HepG2 (cell line): ENCODE measurements at regions not wholly inside any gene's neighbourhood (a gene's known extent, or its start where the extent isn't known, plus 50 kb on each side); places are given as distances from the start of the nearest gene placed in this dataset.

Experiments
- ATAC-seq: fragments of 200-7000 bp; cut with Tn5 transposase; 3 replicates; pipeline ENCODE4 v1.9.1; 2020; ENCODE audit warnings: mild to moderate bottlenecking, moderate library complexity
- BruUV-seq: library from RNA; stranded (reverse); fragments of 400-500 nt; replicated peaks from 2 replicates; lab custom pipeline; 2021; lab: Mats Ljungman, UMichigan
- CTCF ChIA-PET: fragments of 300-600 bp; formaldehyde crosslinking; extraction: SDS; loops from one replicate; lab custom pipeline; 2021; ENCODE audit warnings: low total read pairs, inconsistent platforms, low intra/inter-chr PET ratio; lab: Yijun Ruan, JAX
- POLR2A ChIA-PET: fragments of 350-600 bp; sonication (Branson Sonifier 250); formaldehyde crosslinking; loops from one replicate; lab custom pipeline; 2020; ENCODE audit warnings: antibody characterized with exemption, inconsistent platforms; lab: Yijun Ruan, JAX
- DNase-seq: peaks from one replicate; pipeline ENCODE4 v3.0.0-alpha.2; 2015; ENCODE audit warnings: low spot score
- FAIRE-seq: peaks from 3 replicates; lab custom pipeline; 2011; peaks lifted over from hg19 to GRCh38; lab: Jason Lieb, UNC
- H2AFZ ChIP-seq: one replicate; pipeline ENCODE4 v1.6.1; 2011; ENCODE audit warnings: low read length, inconsistent platforms
- H3K27ac ChIP-seq: fragments of 300-600 bp; 3 replicates; pipeline ENCODE4 v1.8.0; 2011; ENCODE audit warnings: mixed run types, mild to moderate bottlenecking, mixed read lengths, low read length, inconsistent platforms; ENCODE audit not compliant: insufficient read depth; ENCODE audit errors: extremely low read length
- H3K27me3 ChIP-seq, 2 experiments: fragments of 200-600 bp in 1 of 2; 2 replicates in 1 of 2; 3 replicates in 1 of 2; pipeline versions ENCODE4 v1.6.0 to v1.8.0; 2011; ENCODE audit warnings: low read length in 2 of 2, mild to moderate bottlenecking in 2 of 2, moderate library complexity in 2 of 2, inconsistent platforms in 1 of 2; ENCODE audit not compliant: insufficient read depth in 2 of 2, control insufficient read depth in 1 of 2
- H3K36me3 ChIP-seq, 2 experiments: fragments of 200-600 bp in 1 of 2; replicated peaks in 1 of 2; 2 replicates in 1 of 2; 3 replicates in 1 of 2; pipeline versions ENCODE4 v1.5.1 to v1.8.0; 2011; ENCODE audit warnings: low read length in 2 of 2, inconsistent platforms in 1 of 2; ENCODE audit not compliant: insufficient read depth in 2 of 2, control insufficient read depth in 1 of 2
- H3K4me1 ChIP-seq: 2 replicates; pipeline ENCODE4 v1.5.1; 2012; ENCODE audit warnings: low read length, inconsistent platforms; ENCODE audit not compliant: insufficient read depth
- H3K4me2 ChIP-seq: 2 replicates; pipeline ENCODE4 v1.6.0; 2011; ENCODE audit warnings: low read depth, low read length, inconsistent platforms
- H3K4me3 ChIP-seq, 3 experiments: fragments of 200-600 bp in 1 of 3; sonication (generic), shearing (Covaris generic) in 1 of 3; replicated peaks in 1 of 3; 2 replicates each; pipeline ENCODE4 v1.5.1; 2011 to 2016; ENCODE audit warnings: low read length in 3 of 3, inconsistent platforms in 2 of 3, low read depth in 2 of 3, mild to moderate bottlenecking in 2 of 3, control low read depth in 1 of 3, mixed read lengths in 1 of 3; ENCODE audit not compliant: insufficient read depth in 1 of 3
- H3K79me2 ChIP-seq: one replicate; pipeline ENCODE4 v1.6.1; 2011; ENCODE audit warnings: low read length, inconsistent platforms; ENCODE audit not compliant: insufficient read depth
- H3K9ac ChIP-seq: 2 replicates; pipeline ENCODE4 v1.6.0; 2011; ENCODE audit warnings: mild to moderate bottlenecking, low read depth, low read length, inconsistent platforms; ENCODE audit not compliant: insufficient read depth
- H3K9me3 ChIP-seq: 2 replicates; pipeline ENCODE4 v1.5.1; 2012; ENCODE audit warnings: mild to moderate bottlenecking, low read length
- H4K20me1 ChIP-seq: 2 replicates; pipeline ENCODE4 v1.6.0; 2011; ENCODE audit warnings: inconsistent platforms, mild to moderate bottlenecking, low read length, moderate library complexity; ENCODE audit not compliant: insufficient read depth
- ATF3 ChIP-seq: sonication (generic); formaldehyde crosslinking; IDR thresholded peaks from 2 replicates; pipeline ENCODE4 v1.4.0; 2020; ENCODE audit warnings: missing genetic modification reagents
- CREB3 ChIP-seq: sonication (generic); formaldehyde crosslinking; IDR thresholded peaks from 2 replicates; pipeline ENCODE4 v1.5.0; 2020; ENCODE audit warnings: missing genetic modification reagents
- GTF2F1 ChIP-seq: fragments of 150-350 bp; IDR thresholded peaks from 2 replicates; pipeline ENCODE4 v1.6.1; 2014; ENCODE audit warnings: low read length
- IKZF1 ChIP-seq: fragments of 450-650 bp; IDR thresholded peaks from 2 replicates; pipeline ENCODE4 v1.7.1; 2016
- KLF13 ChIP-seq: sonication (generic); formaldehyde crosslinking; IDR thresholded peaks from 2 replicates; pipeline ENCODE4 v1.4.0; 2020; ENCODE audit warnings: mild to moderate bottlenecking, missing genetic modification reagents
- MTF2 ChIP-seq: sonication (generic); formaldehyde crosslinking; IDR thresholded peaks from 2 replicates; pipeline ENCODE4 v1.5.0; 2020; ENCODE audit warnings: missing genetic modification reagents, borderline replicate concordance
- RFX3 ChIP-seq: IDR thresholded peaks from 2 replicates; pipeline ENCODE4 v1.6.1; 2016; ENCODE audit warnings: missing biosample characterization, missing genetic modification reagents
- SMAD9 ChIP-seq: sonication (generic); formaldehyde crosslinking; IDR thresholded peaks from 2 replicates; pipeline ENCODE4 v1.5.1; 2020; ENCODE audit warnings: mild to moderate bottlenecking, missing genetic modification reagents
- ZNF30 ChIP-seq: sonication (generic); formaldehyde crosslinking; IDR thresholded peaks from 2 replicates; pipeline ENCODE4 v1.5.0; 2020; ENCODE audit warnings: mild to moderate bottlenecking, missing genetic modification reagents
- ZNF766 ChIP-seq: sonication (generic); formaldehyde crosslinking; IDR thresholded peaks from 2 replicates; pipeline ENCODE4 v1.5.0; 2020; ENCODE audit warnings: missing genetic modification reagents, borderline replicate concordance
- ZNF776 ChIP-seq: sonication (generic); formaldehyde crosslinking; IDR thresholded peaks from 2 replicates; pipeline ENCODE4 v1.4.0; 2020; ENCODE audit warnings: mild to moderate bottlenecking, missing genetic modification reagents
- ZNF83 ChIP-seq: sonication (generic); formaldehyde crosslinking; IDR thresholded peaks from 2 replicates; pipeline ENCODE4 v1.4.0; 2020; ENCODE audit warnings: missing genetic modification reagents, mild to moderate bottlenecking, borderline replicate concordance
- WGBS: methylation state at CpG from one replicate; pipeline ENCODE4 v1.1.6; 2017; ENCODE audit warnings: low lambda C conversion rate; 5-methylcytosine and 5-hydroxymethylcytosine counted together
- in situ Hi-C: cut with HindIII; loops from 2 replicates; pipeline ENCODE4 v1.10.0; 2017; ENCODE audit warnings: low pct_unique_long_range_greater_than_20kb; ENCODE audit not compliant: extremely low pct_ligation_motif_present
- intact Hi-C: fragments of 100-400 bp; cut with micrococcal nuclease; formaldehyde crosslinking; loops from one replicate; pipeline ENCODE4 v1.10.0; 2022; ENCODE audit not compliant: unreplicated experiment
- TF ChIP-seq, protein P1 (sequence below): sonication (generic); formaldehyde crosslinking; IDR thresholded peaks from 2 replicates; pipeline ENCODE4 v1.4.0; 2020; ENCODE audit warnings: missing genetic modification reagents
- TF ChIP-seq, protein P2 (sequence below): sonication (generic); formaldehyde crosslinking; IDR thresholded peaks from 2 replicates; pipeline ENCODE4 v1.4.0; 2020; ENCODE audit warnings: low read depth, mild to moderate bottlenecking, missing genetic modification reagents

DNA sequence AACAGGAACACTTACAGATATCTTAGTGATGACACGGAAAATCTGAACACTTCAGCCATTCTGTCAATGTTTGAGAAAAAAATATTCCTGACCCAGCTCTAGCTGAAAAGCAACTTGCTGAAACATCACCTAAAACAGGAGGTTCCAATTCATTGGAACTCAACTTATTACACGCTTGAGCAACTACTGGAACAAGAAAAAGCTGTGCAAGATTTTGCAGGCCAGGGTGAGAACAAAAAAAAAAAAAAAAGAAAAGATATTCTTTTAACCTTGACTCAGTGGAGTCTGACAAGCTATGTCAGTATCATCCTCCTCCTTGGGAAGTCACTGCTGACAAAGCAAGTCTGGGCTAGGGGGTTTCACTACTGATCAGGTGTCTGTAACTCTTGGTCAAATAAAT lies 351.0 kb downstream of the SS18 start:
- intact Hi-C loops = no loop called here
- Histone ChIP-seq H3K27ac (no peak overlapping the region), H3K4me1 (no peaks in the 10 kb centered on the region), H3K36me3 (no peaks in the 10 kb centered on the region), H3K4me2 (no peak overlapping the region), H4K20me1 (no peaks in the 10 kb centered on the region), H2AFZ (no peak overlapping the region), H3K27me3 (no peaks in the 10 kb centered on the region; a peak in 1 of 5 replicates), H3K9me3 (no peaks in the 10 kb centered on the region), H3K4me3 (no peak overlapping the region), H3K79me2 (no peaks in the 10 kb centered on the region), H3K9ac (no peak overlapping the region)
- no TSS peak for BruUV-seq
- no peak for DNase-seq
- in situ Hi-C loops = no loop called here
- CTCF ChIA-PET = no interaction called here
- no peak for ATAC-seq
- FAIRE-seq = no peak
- POLR2A ChIA-PET = no interaction called here
- TF ChIP-seq ZNF30 = no peak
- TF ChIP-seq SMAD9 = no peak
- TF ChIP-seq MTF2 (CRISPR knock-in tag) = no peak
- no peak for TF ChIP-seq CREB3 (CRISPR knock-in tag)
- no peak for TF ChIP-seq KLF13 (CRISPR knock-in tag)
- no peak for TF ChIP-seq GTF2F1
- TF ChIP-seq ZNF776 (CRISPR knock-in tag) = no peak
- no peak for TF ChIP-seq ATF3 (CRISPR knock-in tag)
- TF ChIP-seq ZNF83 (CRISPR knock-in tag) = no peak
- TF ChIP-seq, protein P1, sequence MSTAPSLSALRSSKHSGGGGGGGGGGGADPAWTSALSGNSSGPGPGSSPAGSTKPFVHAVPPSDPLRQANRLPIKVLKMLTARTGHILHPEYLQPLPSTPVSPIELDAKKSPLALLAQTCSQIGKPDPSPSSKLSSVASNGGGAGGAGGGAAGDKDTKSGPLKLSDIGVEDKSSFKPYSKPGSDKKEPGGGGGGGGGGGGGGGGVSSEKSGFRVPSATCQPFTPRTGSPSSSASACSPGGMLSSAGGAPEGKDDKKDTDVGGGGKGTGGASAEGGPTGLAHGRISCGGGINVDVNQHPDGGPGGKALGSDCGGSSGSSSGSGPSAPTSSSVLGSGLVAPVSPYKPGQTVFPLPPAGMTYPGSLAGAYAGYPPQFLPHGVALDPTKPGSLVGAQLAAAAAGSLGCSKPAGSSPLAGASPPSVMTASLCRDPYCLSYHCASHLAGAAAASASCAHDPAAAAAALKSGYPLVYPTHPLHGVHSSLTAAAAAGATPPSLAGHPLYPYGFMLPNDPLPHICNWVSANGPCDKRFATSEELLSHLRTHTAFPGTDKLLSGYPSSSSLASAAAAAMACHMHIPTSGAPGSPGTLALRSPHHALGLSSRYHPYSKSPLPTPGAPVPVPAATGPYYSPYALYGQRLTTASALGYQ (CRISPR knock-in tag) = no peak
- TF ChIP-seq, protein P2, sequence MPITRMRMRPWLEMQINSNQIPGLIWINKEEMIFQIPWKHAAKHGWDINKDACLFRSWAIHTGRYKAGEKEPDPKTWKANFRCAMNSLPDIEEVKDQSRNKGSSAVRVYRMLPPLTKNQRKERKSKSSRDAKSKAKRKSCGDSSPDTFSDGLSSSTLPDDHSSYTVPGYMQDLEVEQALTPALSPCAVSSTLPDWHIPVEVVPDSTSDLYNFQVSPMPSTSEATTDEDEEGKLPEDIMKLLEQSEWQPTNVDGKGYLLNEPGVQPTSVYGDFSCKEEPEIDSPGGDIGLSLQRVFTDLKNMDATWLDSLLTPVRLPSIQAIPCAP (CRISPR knock-in tag) = no peak
- TF ChIP-seq RFX3 (CRISPR knock-in tag) = no peak
- TF ChIP-seq ZNF766 (CRISPR knock-in tag) = no peak
- TF ChIP-seq IKZF1 = no peak
- 4% methylated on average over 2 of the region's 2 CpGs for WGBS
